ENCODE measurements at regions not wholly inside any gene's neighbourhood (a gene's known extent, or its start where the extent isn't known, plus 50 kb on each side); places are given as distances from the start of the nearest gene placed in this dataset.

DNA sequence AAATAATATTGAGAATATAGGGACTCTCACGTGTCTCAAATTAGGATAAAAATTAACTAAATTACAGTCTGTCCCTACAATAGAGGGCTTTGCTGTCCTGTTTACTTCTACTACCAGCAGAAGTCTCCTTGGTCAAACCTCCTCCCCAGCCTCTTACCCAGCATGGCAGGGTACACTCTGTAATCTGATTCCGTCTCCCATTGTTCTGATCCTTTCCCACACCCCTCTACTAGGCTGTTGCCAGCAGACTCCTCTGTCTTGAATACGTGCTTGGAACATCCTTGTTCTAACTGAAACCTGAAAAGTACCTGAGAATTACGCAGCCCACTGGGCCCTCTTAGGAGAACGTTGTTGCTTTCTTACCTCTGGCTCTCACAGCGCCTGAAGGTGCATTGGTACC is 112.2 kb upstream of the PREP start:
- H3K36me3 ChIP-seq (replicated peaks in 1 of 2; ENCODE audit: insufficient read depth in 1 of 2, low read depth in 2 of 2), result no peaks in the 10 kb centered on the region
- TF ChIP-seq POLR2A (IDR thresholded peaks at IDR 0.05), result no peak
- TF ChIP-seq, protein P1, sequence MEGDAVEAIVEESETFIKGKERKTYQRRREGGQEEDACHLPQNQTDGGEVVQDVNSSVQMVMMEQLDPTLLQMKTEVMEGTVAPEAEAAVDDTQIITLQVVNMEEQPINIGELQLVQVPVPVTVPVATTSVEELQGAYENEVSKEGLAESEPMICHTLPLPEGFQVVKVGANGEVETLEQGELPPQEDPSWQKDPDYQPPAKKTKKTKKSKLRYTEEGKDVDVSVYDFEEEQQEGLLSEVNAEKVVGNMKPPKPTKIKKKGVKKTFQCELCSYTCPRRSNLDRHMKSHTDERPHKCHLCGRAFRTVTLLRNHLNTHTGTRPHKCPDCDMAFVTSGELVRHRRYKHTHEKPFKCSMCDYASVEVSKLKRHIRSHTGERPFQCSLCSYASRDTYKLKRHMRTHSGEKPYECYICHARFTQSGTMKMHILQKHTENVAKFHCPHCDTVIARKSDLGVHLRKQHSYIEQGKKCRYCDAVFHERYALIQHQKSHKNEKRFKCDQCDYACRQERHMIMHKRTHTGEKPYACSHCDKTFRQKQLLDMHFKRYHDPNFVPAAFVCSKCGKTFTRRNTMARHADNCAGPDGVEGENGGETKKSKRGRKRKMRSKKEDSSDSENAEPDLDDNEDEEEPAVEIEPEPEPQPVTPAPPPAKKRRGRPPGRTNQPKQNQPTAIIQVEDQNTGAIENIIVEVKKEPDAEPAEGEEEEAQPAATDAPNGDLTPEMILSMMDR (IDR thresholded peaks at IDR 0.05), result no peak
- no peaks in the 10 kb centered on the region for H3K27me3 ChIP-seq
- H3K4me3 ChIP-seq, result no peak overlapping the region
- ATAC-seq, result no peak
- WGBS, 2 donors, result 45 to 49% methylated on average over 6 of the region's 6 CpGs
- intact Hi-C loops (cut with DNase I), result no loop called here
- no peaks in the 10 kb centered on the region for H3K9me3 ChIP-seq
- H3K27ac ChIP-seq, result no peak overlapping the region
- DNase-seq, result no peak
- H3K4me1 ChIP-seq, result no peaks in the 10 kb centered on the region

DNA sequence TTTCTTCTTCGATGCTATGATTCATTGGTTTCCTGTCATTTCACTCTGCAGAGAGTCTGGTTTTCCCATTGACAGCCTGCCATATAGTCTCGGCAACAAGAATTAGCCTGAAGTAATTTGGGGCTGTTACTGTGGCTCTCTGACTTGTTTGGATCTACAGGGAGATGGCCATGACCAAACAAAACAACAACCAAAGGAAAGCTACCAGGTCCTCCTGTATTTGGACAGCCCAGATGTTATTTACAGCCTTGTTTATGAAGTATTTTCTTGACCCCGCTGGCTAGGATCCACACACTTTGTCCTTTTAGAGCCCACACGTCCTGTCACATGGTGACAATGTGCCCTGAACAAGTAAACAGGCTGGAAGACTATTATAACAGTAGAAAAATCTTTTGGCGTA is 111.4 kb upstream of the PREP start:
- no peaks in the 10 kb centered on the region for H3K4me1 ChIP-seq
- ATAC-seq (peak; percentile 55), DNase-seq (no peak)
- H3K27ac ChIP-seq, result no peak overlapping the region
- WGBS, 2 donors, result 29 to 46% methylated on average over 5 of the region's 5 CpGs
- H3K9me3 ChIP-seq, result no peaks in the 10 kb centered on the region
- no peak overlapping the region for H3K4me3 ChIP-seq
- intact Hi-C loops (cut with DNase I), result no loop called here
- H3K27me3 ChIP-seq, result no peaks in the 10 kb centered on the region
- TF ChIP-seq POLR2A (IDR thresholded peaks at IDR 0.05), result no peak
- TF ChIP-seq, protein P1 (IDR thresholded peaks at IDR 0.05), result no peak
- no peaks in the 10 kb centered on the region for H3K36me3 ChIP-seq (replicated peaks in 1 of 2; ENCODE audit: insufficient read depth in 1 of 2, low read depth in 2 of 2)

DNA sequence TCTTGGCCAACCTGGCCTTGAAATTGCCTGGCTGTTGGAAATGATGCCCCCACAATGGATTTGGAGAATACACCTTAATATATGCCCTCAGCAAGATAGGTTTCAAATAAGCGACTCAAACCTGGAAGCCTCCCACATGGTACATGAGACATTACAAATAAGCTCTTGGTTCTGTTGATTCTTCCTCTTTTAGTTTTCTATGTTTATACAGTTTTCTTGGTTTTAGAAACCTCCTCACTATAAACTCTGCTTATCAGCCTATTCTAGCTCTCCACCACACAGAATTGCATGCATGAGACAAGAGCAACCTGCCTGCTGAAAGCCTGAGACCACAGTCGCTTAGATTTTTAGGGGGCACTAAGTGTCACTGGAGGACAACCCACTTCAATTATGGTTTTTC is 108.8 kb upstream of the PREP start:
- TF ChIP-seq, protein P1 (IDR thresholded peaks at IDR 0.05), result no peak
- no peak for TF ChIP-seq POLR2A (IDR thresholded peaks at IDR 0.05)
- Histone ChIP-seq H3K27ac (no peak overlapping the region), H3K4me1 (no peaks in the 10 kb centered on the region), H3K9me3 (no peaks in the 10 kb centered on the region), H3K27me3 (no peaks in the 10 kb centered on the region), H3K4me3 (no peak overlapping the region), H3K36me3 (replicated peaks in 1 of 2; ENCODE audit: insufficient read depth in 1 of 2, low read depth in 2 of 2) (no peaks in the 10 kb centered on the region)
- intact Hi-C loops (cut with DNase I), result no loop called here
- DNase-seq, result no peak
- ATAC-seq, result no peak
- WGBS, 2 donors, result 78 to 83% methylated on average over 2 of the region's 2 CpGs

DNA sequence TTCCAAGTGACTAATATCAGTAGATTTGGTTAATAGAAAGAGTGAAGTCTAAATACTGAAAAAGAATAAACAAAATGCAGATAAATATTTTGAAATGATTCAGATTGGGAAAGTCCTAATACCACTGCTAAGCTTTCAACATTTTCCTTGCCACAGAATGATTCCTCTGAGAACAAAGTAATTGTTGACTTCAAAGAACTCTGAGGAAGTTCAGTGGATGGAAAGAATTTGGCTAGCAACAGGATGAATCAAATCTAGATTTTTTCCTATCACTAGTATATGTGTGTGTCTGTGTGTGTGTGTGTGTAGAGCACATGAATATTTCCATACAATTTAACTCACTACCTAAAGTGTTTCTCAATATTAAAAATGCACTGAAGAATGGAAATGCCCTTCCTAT is 107.9 kb upstream of the PREP start:
- H3K27me3 ChIP-seq, result no peaks in the 10 kb centered on the region
- intact Hi-C loops (cut with DNase I), result no loop called here
- no peak overlapping the region for H3K27ac ChIP-seq
- no peaks in the 10 kb centered on the region for H3K9me3 ChIP-seq
- no peak for ATAC-seq
- no peaks in the 10 kb centered on the region for H3K4me1 ChIP-seq
- no peaks in the 10 kb centered on the region for H3K36me3 ChIP-seq (replicated peaks in 1 of 2; ENCODE audit: insufficient read depth in 1 of 2, low read depth in 2 of 2)
- DNase-seq, result no peak
- H3K4me3 ChIP-seq, result no peak overlapping the region
- no peak for TF ChIP-seq POLR2A (IDR thresholded peaks at IDR 0.05)
- TF ChIP-seq, protein P1 (IDR thresholded peaks at IDR 0.05), result no peak

DNA sequence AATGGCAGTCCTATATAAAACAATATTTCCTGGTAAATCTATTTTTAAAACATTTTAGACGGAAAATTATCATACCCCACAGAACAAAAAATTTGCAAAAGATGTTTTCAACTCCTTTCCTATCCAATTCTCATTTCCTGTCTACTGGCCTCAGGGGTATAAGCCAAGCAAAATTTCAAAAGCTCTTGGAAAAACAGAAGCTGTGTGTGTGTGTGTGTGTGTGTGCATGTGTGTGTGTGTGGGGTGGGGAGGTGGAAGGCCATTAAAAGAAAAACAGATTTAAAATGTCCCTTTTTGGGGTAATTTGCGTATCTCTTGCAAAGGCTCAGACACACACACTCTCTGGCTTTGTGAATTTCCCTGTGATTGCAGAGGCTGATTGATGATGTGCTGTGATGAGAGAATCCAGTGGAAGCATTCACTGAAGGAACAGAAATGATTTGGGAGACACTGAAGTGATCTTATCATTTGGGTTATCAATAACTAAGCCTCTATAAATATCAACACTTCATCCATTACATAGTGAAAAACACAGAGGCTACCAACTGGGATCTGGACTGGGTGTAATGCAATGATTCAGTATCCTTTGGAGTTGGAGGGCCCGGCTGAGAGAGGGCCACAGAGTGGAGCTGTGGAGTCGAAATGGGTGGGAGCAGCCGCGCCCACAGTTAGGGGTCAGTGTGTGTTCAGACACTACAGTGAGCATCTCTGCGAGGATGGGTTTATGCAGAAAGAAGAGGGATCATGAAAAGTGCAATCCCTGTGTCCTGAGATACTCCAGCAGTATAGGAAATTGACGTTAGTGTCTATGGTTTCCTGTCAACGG is 106.8 kb upstream of the PREP start:
- H3K36me3 ChIP-seq (replicated peaks in 1 of 2; ENCODE audit: insufficient read depth in 1 of 2, low read depth in 2 of 2), result no peaks in the 10 kb centered on the region
- no peaks in the 10 kb centered on the region for H3K27me3 ChIP-seq
- intact Hi-C loops (cut with DNase I), result no loop called here
- no peak overlapping the region for H3K27ac ChIP-seq
- no peak for DNase-seq
- WGBS, 2 donors, result 30 to 39% methylated on average over 9 of the region's 9 CpGs
- H3K4me1 ChIP-seq, result no peaks in the 10 kb centered on the region
- no peaks in the 10 kb centered on the region for H3K9me3 ChIP-seq
- TF ChIP-seq, protein P1 (IDR thresholded peaks at IDR 0.05), result no peak
- TF ChIP-seq POLR2A (IDR thresholded peaks at IDR 0.05), result no peak
- no peak for ATAC-seq
- no peak overlapping the region for H3K4me3 ChIP-seq

Measured in body of pancreas (tissue), 4 donors.